GM13976 (cell line): ENCODE measurements at regions not wholly inside any gene's neighbourhood (a gene's known extent, or its start where the extent isn't known, plus 50 kb on each side); places are given as distances from the start of the nearest gene placed in this dataset.

ENCODE experiments used
- DNase-seq: peaks from one replicate; pipeline ENCODE4 v3.0.0; 2012; ENCODE audit warnings: low spot score
- in situ Hi-C: fragments of 300-500 bp; cut with MboI; formaldehyde crosslinking; loops from one replicate; pipeline ENCODE4 v1.12.0; 2022; ENCODE audit warnings: low sequenced_read_pairs, mixed read lengths, inconsistent platforms; ENCODE audit not compliant: unreplicated experiment
- TF ChIP-seq, protein P1 (sequence below): IDR thresholded peaks from 2 replicates; pipeline ENCODE4 v1.5.1; 2012; ENCODE audit warnings: borderline replicate concordance, mild to moderate bottlenecking; ENCODE audit not compliant: insufficient read depth; ENCODE audit errors: extremely low read depth, missing control alignments, control extremely low read depth

GRCh38 chr16:64841482-64841881 lies 280.4 kb downstream of the CDH11 start:
- no peak for DNase-seq
- TF ChIP-seq, protein P1, sequence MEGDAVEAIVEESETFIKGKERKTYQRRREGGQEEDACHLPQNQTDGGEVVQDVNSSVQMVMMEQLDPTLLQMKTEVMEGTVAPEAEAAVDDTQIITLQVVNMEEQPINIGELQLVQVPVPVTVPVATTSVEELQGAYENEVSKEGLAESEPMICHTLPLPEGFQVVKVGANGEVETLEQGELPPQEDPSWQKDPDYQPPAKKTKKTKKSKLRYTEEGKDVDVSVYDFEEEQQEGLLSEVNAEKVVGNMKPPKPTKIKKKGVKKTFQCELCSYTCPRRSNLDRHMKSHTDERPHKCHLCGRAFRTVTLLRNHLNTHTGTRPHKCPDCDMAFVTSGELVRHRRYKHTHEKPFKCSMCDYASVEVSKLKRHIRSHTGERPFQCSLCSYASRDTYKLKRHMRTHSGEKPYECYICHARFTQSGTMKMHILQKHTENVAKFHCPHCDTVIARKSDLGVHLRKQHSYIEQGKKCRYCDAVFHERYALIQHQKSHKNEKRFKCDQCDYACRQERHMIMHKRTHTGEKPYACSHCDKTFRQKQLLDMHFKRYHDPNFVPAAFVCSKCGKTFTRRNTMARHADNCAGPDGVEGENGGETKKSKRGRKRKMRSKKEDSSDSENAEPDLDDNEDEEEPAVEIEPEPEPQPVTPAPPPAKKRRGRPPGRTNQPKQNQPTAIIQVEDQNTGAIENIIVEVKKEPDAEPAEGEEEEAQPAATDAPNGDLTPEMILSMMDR: no peak
- in situ Hi-C loops: no loop called here

GRCh38 chr16:64841071-64841470 lies 280.8 kb downstream of the CDH11 start:
- TF ChIP-seq, protein P1: no peak
- DNase-seq: no peak
- in situ Hi-C loops: no loop called here

- DNase-seq: no peak
- TF ChIP-seq, protein P1: no peak
- in situ Hi-C loops: no loop called here
Observed at GRCh38 chr16:64830653-64831052, 291.2 kb downstream of the CDH11 start.

GRCh38 chr16:64829678-64830077 lies 292.2 kb downstream of the CDH11 start:
- no peak for DNase-seq
- TF ChIP-seq, protein P1: no peak
- in situ Hi-C loops: no loop called here

DNA sequence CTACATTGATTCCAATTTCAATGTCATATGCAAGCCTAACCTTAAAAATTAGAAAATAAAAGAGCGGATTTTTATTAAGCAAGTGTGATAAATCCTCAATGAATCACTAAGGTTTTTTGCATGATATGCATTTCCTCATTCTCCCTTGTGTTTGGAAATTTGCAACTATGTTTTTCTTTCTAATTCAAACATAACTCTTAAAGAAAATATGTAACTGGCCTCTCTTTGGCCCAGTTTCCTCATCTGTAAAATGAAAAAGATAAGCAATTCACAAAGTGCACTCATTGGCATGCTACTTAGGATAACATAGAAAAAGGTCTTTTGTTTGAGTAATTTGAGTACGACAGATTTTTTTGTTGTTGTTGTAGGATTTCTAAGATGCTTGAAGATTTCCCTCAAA lies 295.5 kb downstream of the CDH11 start:
- in situ Hi-C loops: no loop called here
- TF ChIP-seq, protein P1: no peak
- DNase-seq: no peak

DNA sequence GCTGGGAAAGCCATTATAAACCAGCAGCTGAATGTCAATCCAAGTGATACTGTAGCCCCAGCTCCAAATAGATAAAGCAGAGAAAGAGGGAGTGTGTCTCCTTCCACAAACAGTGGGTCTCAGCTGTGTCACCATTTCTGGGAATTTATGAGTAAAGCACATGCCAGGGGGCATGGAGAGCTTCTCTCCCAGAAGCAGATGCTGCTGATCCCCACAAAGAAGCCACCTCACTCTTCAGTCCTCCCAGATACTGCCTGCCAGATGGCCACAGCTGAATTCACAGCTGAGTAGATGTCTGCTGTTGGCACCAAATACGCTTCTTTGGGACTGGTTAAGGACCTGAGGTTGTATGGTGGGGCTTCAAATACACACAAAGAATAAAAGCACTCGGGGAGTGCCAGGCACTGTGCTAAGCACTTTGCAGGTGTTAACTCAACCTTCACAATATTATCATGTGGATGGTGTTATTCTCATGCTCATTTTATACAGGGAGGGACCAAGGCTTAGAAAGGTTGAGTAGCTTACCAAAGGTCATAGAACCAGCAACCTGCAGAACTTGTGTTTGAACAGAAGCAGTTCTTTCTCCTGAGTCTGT lies 298.3 kb downstream of the CDH11 start:
- TF ChIP-seq, protein P1: no peak
- in situ Hi-C loops: no loop called here
- no peak for DNase-seq
